IMR-90 (cell line): ENCODE measurements at regions not wholly inside any gene's neighbourhood (a gene's known extent, or its start where the extent isn't known, plus 50 kb on each side); places are given as distances from the start of the nearest gene placed in this dataset.
A peak's percentile ranks its signal among the peaks of the same experiment; 100 is the strongest.

Source experiments
- ATAC-seq: fragments of 200-7000 bp; cut with Tn5 transposase; 2 replicates; pipeline ENCODE4 v1.9.1; 2020; ENCODE audit warnings: low read depth, mild to moderate bottlenecking, moderate library complexity
- BruUV-seq: library from RNA; stranded (reverse); fragments of 400-500 nt; replicated peaks from 2 replicates; lab custom pipeline; 2021; lab: Mats Ljungman, UMichigan
- CTCF ChIA-PET: fragments of 300-600 bp; formaldehyde crosslinking; extraction: SDS; loops from one replicate; lab custom pipeline; 2021; ENCODE audit warnings: antibody characterized with exemption; lab: Yijun Ruan, JAX
- POLR2A ChIA-PET: fragments of 300-600 bp; sonication (Branson Sonifier 250); formaldehyde crosslinking; loops from one replicate; lab custom pipeline; 2022; ENCODE audit warnings: antibody characterized with exemption; ENCODE audit not compliant: unreplicated experiment; lab: Charles Lee
- DNase-seq: peaks from one replicate; pipeline ENCODE4 v3.0.0; 2013
- H2AFZ ChIP-seq: replicated peaks from 2 replicates; pipeline ENCODE3; 2013; ENCODE audit warnings: low read length, mild to moderate bottlenecking; ENCODE audit not compliant: poor library complexity
- H2AK5ac ChIP-seq: 2 replicates; pipeline ENCODE4 v1.6.1; 2013; ENCODE audit warnings: low read depth, low read length, inconsistent platforms
- H2AK9ac ChIP-seq: replicated peaks from 2 replicates; pipeline ENCODE3; 2013; ENCODE audit warnings: mild to moderate bottlenecking, low read depth, low read length, moderate library complexity; ENCODE audit not compliant: poor library complexity
- H2BK120ac ChIP-seq: 2 replicates; pipeline ENCODE4 v1.6.1; 2013; ENCODE audit warnings: low read depth, low read length, inconsistent platforms
- H2BK15ac ChIP-seq: 3 replicates; pipeline ENCODE4 v1.6.1; 2013; ENCODE audit warnings: low read depth, low read length, inconsistent platforms
- H2BK20ac ChIP-seq: 2 replicates; pipeline ENCODE4 v1.6.1; 2013; ENCODE audit warnings: low read depth, mild to moderate bottlenecking, inconsistent platforms, low read length, moderate library complexity
- H2BK5ac ChIP-seq: 2 replicates; pipeline ENCODE4 v1.6.1; 2013; ENCODE audit warnings: mild to moderate bottlenecking, low read depth, low read length, inconsistent platforms; ENCODE audit not compliant: poor library complexity, severe bottlenecking
- H3K14ac ChIP-seq: replicated peaks from 2 replicates; pipeline ENCODE4 v1.6.1; 2013; ENCODE audit warnings: low read depth, low read length, inconsistent platforms
- H3K18ac ChIP-seq: 2 replicates; pipeline ENCODE4 v1.6.1; 2013; ENCODE audit warnings: low read depth, low read length, control low read depth
- H3K23ac ChIP-seq: 2 replicates; pipeline ENCODE4 v1.6.1; 2013; ENCODE audit warnings: low read depth, low read length, inconsistent platforms
- H3K27ac ChIP-seq: 2 replicates; pipeline ENCODE4 v1.5.1; 2013; ENCODE audit warnings: mild to moderate bottlenecking, control low read depth, low read length; ENCODE audit not compliant: insufficient read depth
- H3K27me3 ChIP-seq: 2 replicates; pipeline ENCODE4 v1.6.1; 2013; ENCODE audit warnings: low read length; ENCODE audit not compliant: control insufficient read depth, insufficient read depth
- H3K36me3 ChIP-seq: 2 replicates; pipeline ENCODE4 v1.6.1; 2013; ENCODE audit warnings: low read length, mixed read lengths; ENCODE audit not compliant: control insufficient read depth, insufficient read depth
- H3K4ac ChIP-seq: 2 replicates; pipeline ENCODE4 v1.6.1; 2013; ENCODE audit warnings: low read depth, low read length, inconsistent platforms
- H3K4me1 ChIP-seq: 2 replicates; pipeline ENCODE4 v1.6.1; 2013; ENCODE audit warnings: low read length, mixed read lengths; ENCODE audit not compliant: control insufficient read depth, insufficient read depth
- H3K4me2 ChIP-seq: 2 replicates; pipeline ENCODE4 v1.6.1; 2013; ENCODE audit warnings: low read depth, mild to moderate bottlenecking, control low read depth, low read length, moderate library complexity
- H3K4me3 ChIP-seq: 2 replicates; pipeline ENCODE4 v1.5.1; 2013; ENCODE audit warnings: low read depth, mild to moderate bottlenecking, control low read depth, low read length, moderate library complexity; ENCODE audit not compliant: insufficient read depth
- H3K56ac ChIP-seq: 2 replicates; pipeline ENCODE4 v1.6.1; 2013; ENCODE audit warnings: low read length, inconsistent platforms; ENCODE audit not compliant: insufficient read depth; ENCODE audit errors: extremely low read depth
- H3K79me1 ChIP-seq, 2 experiments: 2 replicates each; pipeline ENCODE4 v1.6.1; 2013; ENCODE audit warnings: low read length in 2 of 2, inconsistent platforms in 1 of 2, low read depth in 1 of 2
- H3K9ac ChIP-seq: 2 replicates; pipeline ENCODE4 v1.6.1; 2013; ENCODE audit warnings: low read depth, low read length, control low read depth
- H3K9me1 ChIP-seq: 2 replicates; pipeline ENCODE4 v1.6.1; 2013; ENCODE audit warnings: low read length, inconsistent platforms; ENCODE audit not compliant: insufficient read depth
- H3K9me3 ChIP-seq: 2 replicates; pipeline ENCODE4 v1.6.1; 2013; ENCODE audit warnings: low read length; ENCODE audit not compliant: control insufficient read depth, insufficient read depth
- H4K20me1 ChIP-seq: 2 replicates; pipeline ENCODE4 v1.6.1; 2013; ENCODE audit warnings: low read length, inconsistent platforms; ENCODE audit not compliant: insufficient read depth
- H4K5ac ChIP-seq: 2 replicates; pipeline ENCODE4 v1.6.1; 2013; ENCODE audit warnings: mild to moderate bottlenecking, low read depth, low read length, control low read depth
- H4K8ac ChIP-seq, 2 experiments: 2 replicates each; pipeline ENCODE4 v1.6.1; 2013; ENCODE audit warnings: low read depth in 2 of 2, low read length in 2 of 2, control low read depth in 1 of 2, inconsistent platforms in 1 of 2
- H4K91ac ChIP-seq: 2 replicates; pipeline ENCODE4 v1.6.1; 2013; ENCODE audit warnings: low read depth, low read length, inconsistent platforms; ENCODE audit not compliant: insufficient read depth
- BHLHE40 ChIP-seq: fragments of 150-350 bp; IDR thresholded peaks from 2 replicates; pipeline ENCODE4 v1.6.1; 2016; ENCODE audit warnings: mild to moderate bottlenecking, low read depth, low read length
- CEBPB ChIP-seq: IDR thresholded peaks from 2 replicates; pipeline ENCODE4 v1.6.1; 2012; ENCODE audit warnings: low read depth, low read length, improper control_type of control experiment
- RAD21 ChIP-seq: IDR thresholded peaks from 2 replicates; pipeline ENCODE4 v1.6.1; 2012; ENCODE audit warnings: low read length, improper control_type of control experiment
- WGBS, 2 experiments: methylation state at CpG; one replicate each; pipeline versions ENCODE4 v1.1.5 to v1.1.7; 2013; ENCODE audit warnings: missing lambda C conversion rate in 2 of 2; ENCODE audit not compliant: insufficient read length in 1 of 2; ENCODE audit errors: extremely low coverage in 2 of 2; 5-methylcytosine and 5-hydroxymethylcytosine counted together
- dilution Hi-C: fragments of 300-500 bp; cut with HindIII; formaldehyde crosslinking; loops from one replicate; pipeline ENCODE4 v1.14.3; 2018; ENCODE audit warnings: low sequenced_read_pairs; ENCODE audit not compliant: unreplicated experiment
- in situ Hi-C: fragments of 300-500 bp; cut with MboI; formaldehyde crosslinking; loops from 3 replicates; pipeline ENCODE4 v1.14.3; 2019; ENCODE audit warnings: low sequenced_read_pairs, inconsistent platforms, mixed read lengths
- intact Hi-C: fragments of 100-400 bp; cut with micrococcal nuclease; formaldehyde crosslinking; loops from 2 replicates; pipeline ENCODE4 v1.10.0; 2022

DNA sequence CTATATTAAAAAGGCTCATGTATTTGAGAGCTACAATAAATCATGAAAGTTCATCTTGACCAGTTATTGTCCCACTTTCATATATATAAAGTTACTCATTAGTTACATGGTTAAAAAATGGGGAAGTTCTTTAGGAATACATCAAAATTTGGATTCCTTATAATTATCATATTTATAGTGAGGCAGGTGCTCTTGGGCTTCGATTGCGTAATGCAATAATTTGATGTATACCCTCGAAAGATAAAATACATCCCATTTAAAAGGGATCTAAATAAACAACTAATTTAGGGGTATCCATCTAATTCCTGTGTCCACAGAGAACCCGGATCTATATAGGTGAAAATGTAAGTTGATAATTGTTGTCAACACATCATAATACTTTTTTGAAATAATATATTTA lies 444.6 kb downstream of the RIT2 start:
- Histone ChIP-seq H3K9me3 (no peaks in the 10 kb centered on the region; the same call in 1 of the 2 replicates), H3K18ac (no peak overlapping the region), H3K4me2 (no peak overlapping the region), H3K4me1 (no peaks in the 10 kb centered on the region), H3K27ac (no peak overlapping the region), H2AFZ (no peak overlapping the region), H2BK120ac (no peak overlapping the region), H3K23ac (no peak overlapping the region), H3K4ac (no peak overlapping the region), H3K79me1 (no peaks in the 10 kb centered on the region), H2BK20ac (no peak overlapping the region), H3K36me3 (no peaks in the 10 kb centered on the region), H4K5ac (no peak overlapping the region), H2AK9ac (no peak overlapping the region), H3K9ac (no peak overlapping the region), H2BK15ac (no peak overlapping the region), H4K91ac (no peak overlapping the region), H2BK5ac (no peak overlapping the region), H4K8ac (no peak overlapping the region), H3K14ac (no peak overlapping the region), H3K4me3 (no peak overlapping the region), H3K27me3 (no peaks in the 10 kb centered on the region), H3K56ac (no peak overlapping the region), H3K9me1 (no peaks in the 10 kb centered on the region), H4K20me1 (no peaks in the 10 kb centered on the region), H2AK5ac (no peak overlapping the region)
- TF ChIP-seq RAD21 (no peak), BHLHE40 (no peak), CEBPB (peak; percentile 76)
- in situ Hi-C loops: no loop called here
- WGBS, 2 experiments: no CpG with 5 or more reads among the region's 4 CpGs
- ChIA-PET POLR2A (no interaction called here), CTCF (interaction anchor here (0.5 kb wide), 1 partner anchor 25 kb away, joined by 5 read pairs; no protein-coding TSS in a partner anchor)
- intact Hi-C loops: no loop called here
- BruUV-seq: no TSS peak
- dilution Hi-C loops: no loop called here
- no peak for ATAC-seq
- DNase-seq: no peak
